HK-2 (cell line): ENCODE measurements at regions not wholly inside any gene's neighbourhood (a gene's known extent, or its start where the extent isn't known, plus 50 kb on each side); places are given as distances from the start of the nearest gene placed in this dataset.

Experiments
- DNase-seq: peaks from one replicate; pipeline ENCODE4 v3.0.0-alpha.2; 2018; ENCODE audit not compliant: unreplicated experiment

GRCh38 chr2:126482582-126483464 is 173.1 kb upstream of the GYPC start:
- DNase-seq: no peak

DNA sequence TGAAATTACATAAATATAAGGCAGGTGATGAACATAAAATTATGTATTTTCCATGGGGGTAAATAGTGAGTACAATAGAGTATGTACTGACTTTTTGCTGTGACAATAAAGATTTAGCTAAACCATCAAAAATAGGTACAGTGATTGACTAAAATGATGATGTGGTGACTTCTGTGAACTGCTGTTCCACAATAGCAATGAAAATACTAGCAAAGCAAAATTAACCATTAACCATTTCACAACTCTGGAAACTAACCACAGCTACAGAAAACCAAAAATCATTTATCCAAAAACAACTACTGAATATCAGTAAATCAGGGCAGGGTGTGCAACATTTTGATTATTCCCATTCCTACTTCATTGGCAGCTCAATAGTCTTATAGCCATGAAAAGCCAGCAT is 161.4 kb upstream of the GYPC start:
- DNase-seq: no peak

DNA sequence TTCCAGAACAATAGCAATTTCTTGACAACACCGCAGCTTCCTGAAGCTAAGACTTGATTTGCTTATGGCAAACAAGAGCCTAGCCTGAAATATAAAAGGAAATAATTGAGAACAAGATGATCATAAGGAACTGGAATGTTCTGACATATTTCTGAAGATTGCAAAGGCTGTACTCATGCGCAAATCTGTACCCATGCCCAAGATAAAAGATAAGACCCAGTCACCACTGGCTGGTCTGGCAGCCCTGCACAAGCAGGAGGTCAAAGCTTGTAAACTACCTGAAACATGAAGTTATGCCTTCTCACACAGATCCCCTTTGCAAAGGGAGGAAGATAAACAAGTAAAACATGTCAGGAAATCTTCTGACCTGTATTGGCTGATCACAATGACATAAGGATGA is 160.8 kb upstream of the GYPC start:
- DNase-seq: no peak

- no peak for DNase-seq
Observed at GRCh38 chr2:126496493-126496892, 159.5 kb upstream of the GYPC start.

DNA sequence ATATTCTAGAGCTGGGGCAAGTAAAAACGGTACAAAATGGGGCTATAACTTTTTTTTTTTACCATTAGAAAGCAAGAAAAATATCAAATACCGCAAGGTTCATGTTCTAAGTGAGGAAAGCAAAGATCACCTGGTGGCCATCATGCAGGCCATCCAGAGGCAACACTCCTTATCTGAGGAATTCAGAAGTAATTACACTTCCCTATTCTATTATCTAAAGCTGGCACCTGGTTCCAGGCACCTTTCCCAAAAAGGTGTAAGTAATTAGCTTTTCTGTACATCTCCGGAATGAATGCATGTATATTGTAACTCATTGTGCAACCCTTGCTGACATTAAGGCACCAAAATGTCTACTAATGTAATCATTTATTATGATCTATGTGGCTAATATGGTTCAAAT is 152.5 kb upstream of the GYPC start:
- DNase-seq: no peak

- no peak for DNase-seq
Observed at GRCh38 chr2:126504949-126505348, 151.0 kb upstream of the GYPC start.

- DNase-seq: no peak
Observed at GRCh38 chr2:126506786-126507185, 149.2 kb upstream of the GYPC start.

DNA sequence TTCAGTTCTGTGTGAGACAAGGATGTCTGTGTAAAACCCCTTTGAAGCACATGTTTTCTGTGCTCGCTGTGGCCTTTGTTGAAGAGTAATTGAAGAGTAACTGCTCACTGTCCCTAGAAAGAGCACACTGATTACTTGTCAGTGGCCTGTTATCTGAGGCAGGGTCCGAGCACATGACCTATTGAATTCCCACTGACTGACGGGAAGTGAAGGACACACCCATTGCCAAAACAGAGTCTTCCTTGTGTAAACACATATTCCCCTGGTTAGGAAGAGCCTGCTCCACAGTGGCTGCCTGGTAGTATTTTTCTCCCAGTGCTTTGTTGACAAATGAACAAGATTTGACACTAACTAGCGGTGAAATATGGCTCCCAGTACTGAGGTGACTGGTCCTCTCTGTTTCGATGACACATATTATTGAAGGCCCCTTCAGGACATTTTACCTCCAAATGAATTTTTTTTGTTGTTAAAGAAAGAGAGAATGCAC is 148.5 kb upstream of the GYPC start:
- no peak for DNase-seq

DNA sequence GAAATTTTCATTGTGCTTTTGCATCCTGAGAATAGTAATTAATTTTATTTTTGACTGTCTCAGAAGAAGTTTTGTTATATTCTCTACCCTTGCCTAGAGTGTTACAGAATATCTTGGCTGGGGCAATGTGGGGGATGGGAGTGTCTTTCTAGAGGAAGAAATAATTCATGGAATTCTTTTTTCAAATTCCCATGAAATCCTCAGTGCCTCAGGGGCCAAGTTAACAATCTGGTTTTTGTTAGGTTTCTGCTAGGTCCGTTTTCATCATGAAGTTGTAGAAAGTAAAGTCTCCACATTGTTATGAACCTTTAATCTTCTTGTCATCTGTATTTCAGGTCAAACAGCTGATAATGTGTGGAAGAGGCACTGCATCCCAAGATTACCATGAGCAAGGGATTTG is 145.6 kb upstream of the GYPC start:
- DNase-seq: no peak

DNA sequence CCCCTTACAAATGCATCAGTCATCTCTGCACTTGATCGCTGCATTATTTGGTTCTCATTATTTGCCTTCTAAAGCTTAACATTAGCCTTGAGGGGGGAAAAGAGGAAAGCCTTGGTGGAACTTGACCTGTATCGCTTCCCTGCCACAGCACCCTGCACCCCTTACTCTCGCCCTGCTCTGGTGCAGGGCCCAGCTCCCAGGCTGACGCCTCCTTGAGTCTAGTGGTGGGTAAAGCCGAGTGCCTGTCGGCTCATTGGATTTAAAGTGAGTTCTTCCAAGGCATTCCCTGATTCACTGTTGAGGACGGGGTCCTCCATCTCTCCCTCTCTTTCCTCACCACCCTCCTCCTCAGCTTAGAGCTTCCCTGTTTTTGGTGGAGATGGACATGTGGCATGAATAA is 145.0 kb upstream of the GYPC start:
- DNase-seq: no peak

GRCh38 chr2:126512026-126512425 is 143.9 kb upstream of the GYPC start:
- no peak for DNase-seq

- DNase-seq: peak; percentile 36
Observed at GRCh38 chr2:126513033-126513432, 142.9 kb upstream of the GYPC start.

- DNase-seq: no peak
Observed at GRCh38 chr2:126515471-126515870, 140.5 kb upstream of the GYPC start.

- DNase-seq: no peak
Observed at GRCh38 chr2:126518196-126518595, 137.8 kb upstream of the GYPC start.

DNA sequence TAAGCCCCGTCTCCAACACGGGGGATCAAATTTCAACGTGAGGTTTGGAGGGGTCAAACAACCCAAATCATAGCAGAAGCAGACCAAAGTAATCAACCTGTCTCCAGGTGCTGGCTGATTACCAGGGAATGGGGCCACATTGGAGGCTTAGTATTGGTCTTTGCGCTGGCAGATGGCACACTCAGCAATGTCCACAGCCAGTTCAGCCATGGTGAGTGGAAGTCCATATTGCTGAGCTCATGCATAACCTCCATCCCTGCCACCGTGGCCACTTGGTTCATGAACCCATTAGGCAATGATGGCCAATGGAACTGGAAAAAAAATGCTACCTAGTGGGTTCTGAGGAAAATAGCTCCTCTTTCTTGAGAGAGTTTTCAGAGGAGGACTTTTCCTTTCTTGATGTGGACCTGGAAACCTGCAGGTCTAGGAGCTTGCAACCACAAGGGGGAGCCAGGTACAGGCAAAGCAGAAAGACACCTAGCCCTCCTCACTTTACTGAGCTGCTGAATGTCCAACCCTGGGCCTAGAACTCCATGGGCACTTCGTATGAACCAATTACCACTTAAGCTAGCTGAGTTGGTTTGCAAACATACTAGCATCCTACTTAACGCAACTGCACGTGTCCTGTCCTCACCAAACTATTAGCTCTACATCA is 128.0 kb upstream of the GYPC start:
- peak; percentile 44 for DNase-seq

DNA sequence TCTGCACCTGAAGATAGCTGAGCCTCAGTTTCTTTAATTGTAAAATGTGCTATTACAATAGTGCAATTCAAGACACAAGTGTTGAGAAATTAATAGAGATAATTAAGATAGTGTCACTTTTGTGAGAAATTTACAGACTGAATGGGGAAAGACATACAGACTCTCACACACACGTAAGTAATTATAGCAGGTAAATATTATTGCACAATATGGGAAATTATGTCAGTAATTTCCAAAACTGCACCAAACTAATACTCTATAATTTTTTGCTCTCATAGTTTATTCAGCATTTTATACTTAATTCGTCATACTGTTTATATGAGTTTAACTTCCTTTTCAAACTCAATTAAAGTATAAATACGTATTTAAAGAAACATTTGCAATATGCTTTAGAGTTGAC is 124.9 kb upstream of the GYPC start:
- DNase-seq: no peak

- no peak for DNase-seq
Observed at GRCh38 chr2:126534478-126534877, 121.5 kb upstream of the GYPC start.

- no peak for DNase-seq
Observed at GRCh38 chr2:126535408-126535807, 120.5 kb upstream of the GYPC start.

DNA sequence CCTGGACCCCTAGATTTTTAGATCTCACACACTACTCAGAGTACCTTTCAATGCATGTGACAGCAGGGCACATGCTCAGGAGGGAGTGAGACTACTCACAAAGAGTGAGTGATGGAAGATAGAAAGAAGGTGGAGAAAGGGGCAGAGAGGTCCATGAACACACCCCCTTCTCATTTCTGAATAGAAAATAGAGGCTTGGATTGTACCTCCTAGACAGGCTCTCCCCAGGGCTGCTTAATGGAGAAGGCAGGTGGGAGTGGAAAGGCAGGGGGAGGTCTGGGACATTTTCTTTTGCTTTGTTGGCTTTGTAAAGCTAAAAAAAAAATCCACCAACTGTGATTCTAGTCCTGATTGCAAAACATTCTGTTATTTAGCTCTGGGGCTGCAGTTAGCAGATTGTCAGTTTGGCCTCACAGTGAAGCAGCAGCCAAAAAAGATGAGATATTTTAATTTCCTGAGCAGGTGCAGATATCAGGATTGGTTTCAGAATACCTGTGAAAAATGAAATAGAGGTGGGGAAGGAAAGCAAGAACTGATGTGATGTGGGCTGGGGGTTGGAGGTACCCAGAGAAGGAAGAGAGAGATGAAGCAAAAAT is 119.3 kb upstream of the GYPC start:
- no peak for DNase-seq

DNA sequence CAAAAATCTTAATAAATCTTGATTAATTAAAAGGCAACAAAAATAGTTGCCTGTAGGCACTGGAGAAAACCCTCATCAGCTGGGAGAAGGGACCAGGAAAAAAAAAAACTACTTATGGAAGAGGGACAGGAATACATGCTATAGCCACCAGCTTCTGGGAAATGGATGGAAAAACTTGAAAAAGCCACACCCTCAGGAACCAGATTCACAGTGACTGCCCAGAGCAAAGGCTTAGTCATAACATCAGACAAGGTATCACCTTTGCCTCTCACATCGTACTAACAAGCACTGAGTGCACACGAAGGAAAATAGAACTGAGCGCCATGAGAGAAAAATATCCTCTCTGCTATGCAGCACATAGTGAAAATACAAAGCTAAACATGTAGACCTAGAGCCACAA is 116.9 kb upstream of the GYPC start:
- DNase-seq: no peak

DNA sequence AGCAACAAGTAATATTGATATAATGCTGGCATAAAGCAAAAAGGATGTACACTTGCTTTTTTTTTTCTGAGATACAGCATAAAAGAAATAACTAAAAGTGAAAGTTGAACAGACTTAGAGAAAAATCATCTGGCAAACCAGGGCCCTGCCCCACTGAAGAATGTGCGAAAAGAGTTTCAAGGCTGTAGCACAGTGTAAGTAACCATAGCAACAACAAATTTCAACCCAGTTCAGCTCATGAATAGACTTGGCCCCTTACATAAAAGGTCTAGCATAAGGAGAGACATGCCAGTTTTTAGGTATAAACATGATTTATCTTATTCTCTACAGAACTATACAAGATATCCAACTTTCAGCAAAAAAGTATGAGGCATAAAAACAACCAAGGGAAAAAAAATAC is 113.7 kb upstream of the GYPC start:
- no peak for DNase-seq

GRCh38 chr2:126543081-126543480 is 112.9 kb upstream of the GYPC start:
- DNase-seq: no peak

DNA sequence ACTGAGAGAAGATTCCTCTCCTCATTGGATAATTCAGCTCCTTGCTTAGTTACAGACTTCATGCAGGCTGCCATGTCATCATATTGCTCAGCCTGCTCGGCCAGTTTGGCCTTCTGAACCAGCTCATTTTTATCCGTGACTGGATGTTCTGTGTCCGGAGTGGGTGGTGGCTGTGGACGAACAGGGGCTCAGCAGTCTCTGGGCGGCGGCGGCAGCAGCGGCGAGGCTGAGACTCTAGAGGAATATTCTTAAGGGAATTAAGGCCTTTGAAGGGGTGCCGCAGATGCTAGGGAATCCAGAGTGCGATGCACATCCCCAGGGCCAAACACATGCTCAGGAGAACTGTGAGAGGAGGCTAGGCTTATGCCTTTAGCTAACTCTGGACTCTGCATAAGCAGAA is 97.9 kb upstream of the GYPC start:
- DNase-seq: no peak
